Amniotic stem cell (primary cell): ENCODE measurements at regions not wholly inside any gene's neighbourhood (a gene's known extent, or its start where the extent isn't known, plus 50 kb on each side); places are given as distances from the start of the nearest gene placed in this dataset.
A peak's percentile ranks its signal among the peaks of the same experiment; 100 is the strongest.
"Not testable (repeated sequence)": the region's sequence is repeated elsewhere in the genome, so short reads cannot be mapped to it uniquely, and the experiment has no call there.

ENCODE experiments used
- DNase-seq: peaks from one replicate; lab custom pipeline; 2025; lab: John Stamatoyannopoulos, UW

DNA sequence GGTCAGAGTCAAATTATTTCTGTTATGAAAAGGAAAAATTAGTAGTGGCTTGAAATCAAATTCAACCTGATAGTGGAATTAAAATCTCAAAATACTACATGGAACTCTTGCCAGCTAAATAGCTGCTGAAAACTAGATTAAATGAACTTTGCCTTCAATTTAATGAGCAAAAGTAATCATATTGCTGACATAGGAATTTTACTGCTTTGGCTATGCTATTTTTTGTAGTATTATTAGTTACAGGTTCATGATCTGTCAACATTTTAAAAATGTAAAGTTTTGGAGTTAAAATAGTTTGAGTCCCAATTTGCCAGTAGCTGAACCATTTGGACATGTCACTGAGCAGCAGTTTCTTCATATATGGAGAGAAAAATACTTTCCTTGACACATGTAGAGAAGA lies 81.4 kb downstream of the RERGL start:
- no peak for DNase-seq

- DNase-seq: no peak
Observed at GRCh38 chr12:17999174-17999801, 90.7 kb downstream of the RERGL start.

- DNase-seq: peak; percentile 39
Observed at GRCh38 chr12:17992002-17992656, 97.9 kb downstream of the RERGL start.

GRCh38 chr12:17982556-17982955 lies 107.4 kb downstream of the RERGL start:
- DNase-seq: no peak

DNA sequence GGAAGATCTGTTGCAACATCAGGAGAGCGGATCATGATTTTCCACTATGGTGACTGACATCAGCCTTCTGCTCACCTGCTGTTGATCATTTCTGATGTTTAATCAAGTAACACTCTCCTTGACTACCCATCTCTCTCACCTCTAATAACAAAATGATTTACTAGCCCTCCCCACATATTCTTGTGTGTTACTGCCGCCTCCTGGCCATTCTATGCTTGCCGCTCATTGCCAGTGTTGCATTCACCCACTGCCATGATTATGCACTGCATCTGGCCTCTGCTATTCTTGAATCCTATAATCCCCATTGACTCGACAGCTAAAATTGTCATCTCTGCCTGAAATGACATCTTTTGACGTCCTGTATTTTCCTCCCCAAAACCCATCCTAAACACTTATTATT lies 113.8 kb downstream of the RERGL start:
- no peak for DNase-seq

DNA sequence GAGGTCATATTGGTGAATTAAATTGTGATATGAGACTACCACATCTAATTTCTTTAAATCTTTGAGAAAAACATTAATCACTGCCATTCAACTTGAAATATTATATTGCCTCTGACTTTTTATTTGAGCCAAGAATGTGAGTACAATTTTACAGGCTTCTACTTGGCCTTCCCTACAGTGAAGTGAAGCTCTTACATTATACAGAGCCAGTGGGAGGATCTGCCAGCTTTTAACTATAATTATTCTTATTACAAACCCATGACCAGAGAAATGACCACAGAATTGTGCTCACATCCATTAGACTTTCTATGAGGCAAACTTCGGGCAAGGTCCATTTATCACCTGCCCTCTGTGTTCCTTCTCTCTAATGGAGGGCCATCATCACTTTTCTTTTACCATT lies 114.2 kb downstream of the RERGL start:
- no peak for DNase-seq

GRCh38 chr12:17975239-17975638 lies 114.8 kb downstream of the RERGL start:
- no peak for DNase-seq

- DNase-seq: no peak
Observed at GRCh38 chr12:17971850-17972249, 118.1 kb downstream of the RERGL start.

GRCh38 chr12:17954788-17955187 lies 135.2 kb downstream of the RERGL start:
- DNase-seq: no peak

DNA sequence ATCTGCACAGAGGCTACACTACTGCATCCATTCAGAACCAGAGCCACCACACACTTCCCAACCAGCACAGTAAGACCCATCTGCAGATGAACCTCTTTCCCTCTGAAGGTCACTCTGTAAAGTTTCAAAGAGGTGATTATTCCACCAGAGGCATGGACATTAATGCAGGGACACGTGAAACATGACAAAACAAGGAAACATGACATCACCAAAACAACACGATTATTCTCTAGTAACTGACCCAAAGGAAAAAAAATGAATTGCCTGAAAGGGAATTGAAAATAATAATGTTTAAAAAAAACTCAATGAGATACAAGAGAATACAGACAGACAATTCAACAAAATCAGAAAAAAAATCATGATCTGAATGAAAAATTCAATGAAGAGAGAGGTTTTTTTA lies 139.1 kb downstream of the RERGL start:
- DNase-seq: no peak

GRCh38 chr12:17949558-17950141 lies 140.3 kb downstream of the RERGL start:
- DNase-seq: no peak

- peak; percentile 19 for DNase-seq
Observed at GRCh38 chr12:17928708-17929366, 161.2 kb downstream of the RERGL start.

DNA sequence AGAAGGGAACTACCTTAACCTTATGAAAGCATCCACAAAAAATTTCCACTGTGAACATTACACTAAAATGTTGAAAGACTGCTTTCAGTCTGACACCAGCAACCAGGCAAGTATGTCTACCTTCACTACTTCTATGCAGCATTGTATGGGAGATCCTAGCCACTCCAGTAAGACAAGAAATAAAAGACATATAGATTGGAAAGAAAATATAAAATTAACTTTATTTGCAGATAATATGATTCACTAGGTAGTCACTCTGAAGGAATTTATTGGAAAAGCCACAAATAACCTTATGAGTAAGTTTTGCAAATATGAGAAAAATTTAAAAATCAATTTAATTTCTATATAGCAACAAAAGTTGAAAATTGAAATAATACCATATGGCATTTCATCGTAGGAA lies 172.0 kb downstream of the RERGL start:
- DNase-seq: no peak

- DNase-seq: no peak
Observed at GRCh38 chr12:17884581-17884980, 205.4 kb downstream of the RERGL start.

GRCh38 chr12:17878714-17879113 lies 211.3 kb downstream of the RERGL start:
- DNase-seq: no peak

DNA sequence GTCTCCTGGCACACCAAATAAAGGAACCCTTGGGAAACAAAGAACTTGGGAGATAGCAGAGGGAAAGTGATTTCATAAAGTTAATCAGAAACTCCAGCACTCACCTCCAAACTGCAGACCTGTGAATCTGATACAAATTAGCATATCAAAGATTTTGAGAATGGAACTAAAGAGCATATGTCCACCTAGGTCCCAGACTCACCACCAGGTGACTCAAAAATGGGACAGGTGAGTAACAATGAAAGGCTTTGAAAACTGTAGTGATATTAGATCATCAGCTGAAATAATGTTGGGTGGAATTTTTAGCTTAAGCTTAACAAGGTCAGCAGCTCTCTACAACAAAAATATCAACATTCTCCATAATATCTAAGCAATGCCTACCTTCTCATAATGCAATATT lies 214.8 kb downstream of the RERGL start:
- no peak for DNase-seq

DNA sequence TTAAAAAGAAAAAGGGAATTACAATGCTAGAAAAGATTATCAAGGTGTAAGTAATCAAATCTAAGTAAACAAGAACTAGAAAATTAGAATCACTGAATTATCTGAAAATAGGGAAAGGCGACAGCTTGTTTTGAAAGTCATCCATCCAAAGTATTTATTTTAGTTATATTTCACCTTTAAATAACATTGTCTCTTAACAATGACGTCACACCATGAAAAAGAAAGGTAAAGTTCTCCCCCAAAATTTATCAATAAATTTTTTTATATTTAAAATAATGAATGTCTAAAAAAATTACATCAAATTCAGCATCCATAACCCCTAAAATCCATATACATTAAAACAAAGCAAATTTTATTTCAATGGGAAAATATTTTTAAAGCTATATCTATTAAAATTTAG lies 223.2 kb downstream of the RERGL start:
- DNase-seq: no peak

DNA sequence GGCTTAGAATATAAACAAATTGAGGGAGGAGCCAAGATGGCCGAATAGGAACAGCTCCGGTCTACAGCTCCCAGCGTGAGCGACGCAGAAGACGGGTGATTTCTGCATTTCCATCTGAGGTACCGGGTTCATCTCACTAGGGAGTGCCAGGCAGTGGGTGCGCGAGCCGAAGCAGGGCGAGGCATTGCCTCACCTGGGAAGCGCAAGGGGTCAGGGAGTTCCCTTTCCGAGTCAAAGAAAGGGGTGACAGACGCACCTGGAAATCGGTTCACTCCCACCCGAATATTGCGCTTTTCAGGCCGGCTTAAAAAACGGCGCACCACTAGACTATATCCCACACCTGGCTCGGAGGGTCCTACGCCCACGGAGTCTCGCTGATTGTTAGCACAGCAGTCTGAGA lies 234.4 kb downstream of the RERGL start:
- not testable (repeated sequence) for DNase-seq

DNA sequence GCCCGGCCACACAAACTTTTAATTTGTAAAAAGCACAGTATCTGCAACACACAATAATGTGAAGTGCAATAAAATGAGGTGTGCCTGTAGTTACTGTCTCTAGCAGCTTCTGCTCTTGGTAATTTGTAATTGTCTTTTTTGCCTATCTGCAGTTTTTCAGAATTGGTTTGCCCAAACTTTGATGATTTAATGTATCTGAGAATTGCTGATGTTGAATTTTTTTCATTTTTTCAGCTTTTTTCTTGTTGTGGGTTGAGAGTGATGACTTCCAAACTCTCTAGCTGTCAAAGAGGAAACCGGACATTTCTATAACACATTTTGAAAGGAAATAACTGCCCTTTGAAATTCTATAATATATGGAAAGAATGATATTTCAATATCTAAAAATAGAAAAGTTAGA lies 236.9 kb downstream of the RERGL start:
- DNase-seq: no peak

GRCh38 chr12:17841496-17841895 lies 248.5 kb downstream of the RERGL start:
- DNase-seq: no peak

DNA sequence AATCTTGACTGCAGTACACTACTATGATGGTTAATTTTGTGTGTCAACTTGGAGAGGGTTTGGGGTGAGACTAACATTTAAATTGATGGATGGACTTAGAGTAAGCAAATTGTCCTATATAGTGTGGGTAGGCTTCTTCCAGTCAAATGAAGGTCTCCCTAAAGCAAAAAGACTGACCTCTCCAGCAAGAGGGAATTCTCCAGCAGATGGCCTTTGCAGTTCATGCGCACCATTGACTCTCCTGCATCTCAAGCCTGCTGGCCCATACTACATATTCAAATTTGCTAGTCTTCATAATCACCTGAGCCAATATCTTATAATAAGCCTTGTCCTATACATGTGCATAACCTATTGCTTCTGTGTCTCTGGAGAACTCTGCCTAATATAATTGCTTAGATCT lies 260.2 kb downstream of the RERGL start:
- DNase-seq: no peak

DNA sequence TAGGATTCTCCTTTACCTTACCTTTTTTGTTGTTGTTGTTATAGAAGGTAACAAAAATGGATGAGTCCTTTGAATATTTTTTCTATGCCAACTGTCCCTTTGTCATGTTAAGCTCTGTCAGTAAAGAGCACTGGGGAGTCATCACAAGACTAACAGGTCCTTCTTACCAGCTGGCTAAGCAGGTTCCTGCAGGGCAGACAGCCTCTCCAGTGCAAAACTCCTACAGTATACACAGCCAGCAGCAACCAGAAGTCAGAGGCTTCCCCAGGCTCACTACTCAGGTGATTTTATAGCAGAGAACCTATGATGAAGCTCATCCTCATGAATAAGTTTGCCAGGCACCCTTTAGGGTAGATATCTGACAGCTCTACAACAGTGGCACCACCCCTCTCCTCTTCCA lies 271.1 kb downstream of the RERGL start:
- DNase-seq: no peak

DNA sequence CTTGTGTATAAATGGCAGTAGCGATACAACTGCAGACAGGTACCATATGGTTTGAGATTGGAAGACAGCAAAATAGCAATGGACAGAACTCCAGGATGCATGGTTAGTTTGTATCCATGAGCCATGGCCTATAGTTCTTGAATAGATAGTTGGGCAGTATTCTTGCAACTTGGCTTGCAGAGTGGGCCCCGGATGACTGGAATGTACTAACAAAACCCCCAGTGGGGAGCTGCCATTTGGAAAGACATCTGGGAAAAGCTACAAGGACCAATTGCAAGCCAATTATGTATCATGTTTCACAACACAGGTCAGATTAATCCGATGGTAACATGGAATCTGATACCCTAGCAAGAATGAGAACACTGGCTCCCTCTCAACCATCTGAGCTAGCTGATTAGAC lies 279.6 kb downstream of the RERGL start:
- DNase-seq: no peak
